Left cardiac atrium (tissue), 4 donors: ENCODE measurements at regions not wholly inside any gene's neighbourhood (a gene's known extent, or its start where the extent isn't known, plus 50 kb on each side); places are given as distances from the start of the nearest gene placed in this dataset.
"Not testable (repeated sequence)": the region's sequence is repeated elsewhere in the genome, so short reads cannot be mapped to it uniquely, and the experiment has no call there.

Source experiments
- ATAC-seq, 2 donors: fragments of 200-7000 bp; cut with Tn5 transposase; one replicate each; pipeline ENCODE4 v1.9.1; 2020; ENCODE audit warnings: mild to moderate bottlenecking in 2 of 2, moderate library complexity in 2 of 2
- DNase-seq: peaks from one replicate; pipeline ENCODE4 v3.0.0-alpha.2; 2020
- intact Hi-C, 2 donors: fragments of 100-400 bp; cut with DNase I; formaldehyde crosslinking; loops; one replicate each; pipeline versions ENCODE4 v1.14.1 to v1.15.1; 2022 to 2023
- donor health status: DM: no; HTN: yes; CAD: no.
- donor health status: DM: no; HTN: yes; CAD: no; lungs with severe emphysema.
- donor health status: DM: yes; HTN: yes; CAD: no.
- donor health status: Dilated cardiomyopathy.

DNA sequence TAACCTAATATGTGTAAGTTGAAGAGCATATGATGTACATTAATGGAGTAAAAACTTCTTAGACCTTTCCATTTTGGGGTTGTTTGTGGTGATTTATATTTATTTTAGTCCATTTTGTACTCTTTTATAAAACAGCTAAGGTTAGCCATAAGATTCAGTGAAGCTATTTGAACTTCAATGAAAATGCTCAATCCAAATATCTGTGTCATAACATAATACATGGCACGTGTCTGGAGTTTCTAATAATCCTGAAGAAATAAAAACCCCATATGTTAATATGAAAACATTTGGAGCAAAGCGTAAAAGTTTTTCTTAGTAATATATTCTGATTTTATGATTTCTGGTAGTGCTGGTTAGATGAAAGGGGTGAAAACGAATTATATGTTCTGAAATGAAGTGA is 1729.7 kb downstream of the PCDH9 start:
- no peak for ATAC-seq
- intact Hi-C loops, result no loop called here
- DNase-seq, result no peak

DNA sequence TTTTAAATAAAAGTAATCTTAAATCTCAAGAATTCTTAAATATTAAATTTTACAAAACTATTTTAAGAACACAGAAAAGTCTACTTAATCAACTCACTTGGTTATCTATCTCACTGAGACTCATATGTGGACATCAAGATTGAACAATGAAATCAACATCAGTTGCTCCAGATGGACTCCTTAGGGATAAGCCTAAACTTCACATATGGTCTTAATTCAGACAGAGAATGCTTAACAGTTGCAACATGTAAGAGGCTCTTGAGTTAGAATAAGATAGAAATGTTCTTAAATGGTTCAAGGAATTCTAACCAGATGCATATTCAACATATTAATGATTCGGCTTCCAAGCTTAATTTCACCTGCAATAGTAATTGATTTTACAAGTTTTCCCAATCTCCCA is 1730.9 kb downstream of the PCDH9 start:
- ATAC-seq (no peak), DNase-seq (no peak)
- intact Hi-C loops, result no loop called here

DNA sequence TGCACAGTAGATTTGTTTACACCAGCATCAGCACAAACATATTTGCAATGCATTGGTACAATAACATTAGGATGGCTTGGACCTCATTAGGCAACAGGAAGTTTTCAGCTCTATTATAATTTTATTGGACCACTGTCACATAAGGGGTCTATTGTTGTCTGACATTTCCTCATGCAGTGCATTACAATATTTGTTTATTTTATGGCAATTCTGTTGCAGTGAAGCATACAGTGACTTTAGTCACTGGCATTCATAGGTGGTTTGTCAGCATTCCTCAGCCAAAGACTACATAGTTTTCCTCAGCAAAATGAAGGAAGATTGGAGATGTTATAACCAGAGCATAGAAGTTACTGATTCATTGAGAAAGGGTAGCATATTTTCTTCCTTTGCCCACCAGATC is 1732.9 kb downstream of the PCDH9 start:
- ATAC-seq (no peak), DNase-seq (no peak)
- intact Hi-C loops, result no loop called here

DNA sequence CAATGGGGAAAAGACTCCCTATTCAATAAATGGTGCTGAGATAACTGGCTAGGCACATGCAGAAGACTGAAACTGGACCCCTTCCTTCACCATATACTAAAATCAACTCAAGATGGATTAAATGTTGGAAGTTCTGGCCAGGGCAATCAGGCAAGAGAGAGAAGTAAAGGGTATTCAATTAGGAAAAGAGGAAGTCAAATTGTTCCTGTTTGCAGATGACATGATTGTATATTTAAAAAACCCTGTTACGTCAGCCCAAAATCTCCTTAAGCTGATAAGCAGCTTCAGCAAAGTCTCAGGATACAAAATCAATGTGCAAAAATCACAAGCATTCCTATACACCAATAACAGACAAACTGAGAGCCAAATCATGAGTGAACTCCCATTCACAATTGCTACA is 1739.4 kb downstream of the PCDH9 start:
- ATAC-seq, DNase-seq, intact Hi-C loops: not testable (repeated sequence)

DNA sequence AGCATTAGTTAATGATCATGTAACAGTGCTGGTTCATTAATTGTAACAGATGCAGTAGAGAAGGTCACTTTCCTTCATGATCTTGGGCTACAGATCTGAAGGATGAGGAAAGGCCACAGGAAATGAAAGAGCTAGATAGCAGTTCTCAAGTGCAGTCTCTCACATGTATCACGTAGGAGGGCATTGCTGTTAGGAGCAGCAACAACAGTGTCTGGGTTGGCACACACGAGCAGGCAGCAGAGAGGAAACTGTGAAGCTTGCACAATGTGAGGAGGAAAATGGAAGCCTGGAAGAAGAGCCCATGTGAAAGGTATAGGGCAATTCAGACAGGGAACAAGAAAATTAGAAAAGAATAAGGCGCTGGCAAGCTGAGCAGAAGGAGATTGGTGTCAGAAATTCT is 1741.5 kb downstream of the PCDH9 start:
- intact Hi-C loops, result no loop called here
- DNase-seq (no peak), ATAC-seq (no peak)

DNA sequence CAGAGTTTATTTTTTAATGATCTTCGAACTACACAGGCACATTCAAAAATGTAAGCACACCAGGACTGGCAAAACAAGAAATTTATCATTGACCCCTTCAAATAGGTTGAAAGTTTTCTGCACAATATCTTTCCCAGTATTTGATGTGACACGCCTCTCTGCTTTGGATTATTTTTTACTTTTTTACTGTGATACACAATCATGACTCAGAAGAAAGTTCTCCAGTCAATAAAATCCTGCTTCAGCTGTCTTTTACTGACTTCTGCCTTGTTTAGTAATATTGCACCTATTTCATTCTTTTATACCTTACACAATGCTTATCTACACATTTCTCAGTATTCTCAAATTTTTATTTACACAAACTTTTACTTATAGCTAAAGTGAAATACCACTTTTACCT is 1750.4 kb downstream of the PCDH9 start:
- ATAC-seq (no peak), DNase-seq (no peak)
- intact Hi-C loops, result no loop called here

DNA sequence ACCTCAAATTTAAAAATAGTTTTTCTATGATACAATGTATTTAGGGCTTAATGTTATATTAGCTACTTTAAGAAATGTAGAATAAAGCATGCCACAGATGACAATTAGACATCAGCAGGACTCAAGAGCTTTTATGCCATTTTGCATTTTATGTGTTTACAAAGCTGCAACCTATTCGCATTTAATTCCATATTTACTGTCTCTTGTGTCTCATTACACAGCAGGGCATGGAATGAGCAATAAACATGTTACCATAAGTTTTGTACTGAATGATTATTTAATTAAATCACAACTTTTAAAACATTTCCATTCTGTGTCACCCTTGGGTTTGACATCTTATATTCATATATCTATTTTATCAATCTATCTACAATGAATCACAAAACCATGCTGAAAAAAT is 1756.9 kb downstream of the PCDH9 start:
- DNase-seq (no peak), ATAC-seq (no peak)
- intact Hi-C loops, result no loop called here

DNA sequence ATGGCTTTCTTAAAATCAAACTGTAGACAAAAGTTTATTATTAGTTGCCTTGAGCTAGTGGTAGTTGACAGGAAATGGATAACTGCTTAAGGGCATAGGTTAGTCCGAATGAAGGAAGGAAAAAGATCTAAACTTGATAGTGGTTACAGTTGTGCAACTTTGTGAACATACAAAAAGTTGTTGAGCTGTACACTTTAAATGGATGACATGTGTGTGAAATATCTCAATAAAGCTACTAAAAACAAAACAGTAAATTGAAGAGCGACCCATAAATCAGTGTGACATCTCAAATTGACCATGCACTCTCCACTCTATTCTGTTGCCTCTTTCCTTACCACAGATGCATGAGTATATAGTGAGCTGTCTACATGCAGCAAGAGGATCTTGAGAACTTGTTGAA is 1757.8 kb downstream of the PCDH9 start:
- DNase-seq (no peak), ATAC-seq (no peak)
- intact Hi-C loops, result no loop called here

DNA sequence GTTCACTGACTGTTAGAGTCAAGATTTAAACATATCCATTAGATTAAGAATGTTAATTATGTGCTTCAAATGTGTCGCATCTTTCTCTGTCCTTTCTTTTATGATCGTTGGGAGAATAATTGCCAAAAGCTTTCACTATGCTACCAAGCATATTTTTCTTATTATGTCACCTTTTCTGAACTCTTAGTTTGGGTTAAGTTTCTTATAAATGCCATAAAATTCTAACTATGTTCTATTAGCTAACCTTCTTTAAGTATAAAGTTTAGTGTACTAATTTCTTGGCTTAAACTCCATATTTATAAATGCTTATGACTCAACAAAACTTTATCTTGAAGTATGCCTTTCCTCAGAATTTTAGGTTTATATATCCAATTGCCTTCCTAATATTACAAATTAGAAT is 1759.4 kb downstream of the PCDH9 start:
- ATAC-seq (no peak), DNase-seq (no peak)
- intact Hi-C loops, result no loop called here

DNA sequence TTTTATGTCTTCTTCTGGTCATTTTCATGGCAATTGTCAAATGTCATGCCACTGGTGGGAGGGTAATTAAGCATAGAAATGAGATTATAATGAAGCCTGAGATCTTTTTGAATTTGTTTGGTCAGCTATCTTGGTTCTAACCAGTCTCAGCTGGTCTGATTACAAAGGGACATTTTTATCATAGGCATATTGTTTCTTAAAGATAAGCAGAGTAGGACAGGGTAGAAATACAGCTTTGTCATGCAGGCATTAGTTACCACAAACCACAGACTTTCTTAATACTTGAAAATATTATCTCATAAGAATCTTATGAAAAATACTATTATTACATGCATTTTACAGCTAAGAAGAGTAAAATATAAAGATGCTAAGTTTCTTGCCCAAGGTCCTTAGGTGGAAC is 1761.5 kb downstream of the PCDH9 start:
- no peak for DNase-seq
- intact Hi-C loops, result no loop called here
- no peak for ATAC-seq

DNA sequence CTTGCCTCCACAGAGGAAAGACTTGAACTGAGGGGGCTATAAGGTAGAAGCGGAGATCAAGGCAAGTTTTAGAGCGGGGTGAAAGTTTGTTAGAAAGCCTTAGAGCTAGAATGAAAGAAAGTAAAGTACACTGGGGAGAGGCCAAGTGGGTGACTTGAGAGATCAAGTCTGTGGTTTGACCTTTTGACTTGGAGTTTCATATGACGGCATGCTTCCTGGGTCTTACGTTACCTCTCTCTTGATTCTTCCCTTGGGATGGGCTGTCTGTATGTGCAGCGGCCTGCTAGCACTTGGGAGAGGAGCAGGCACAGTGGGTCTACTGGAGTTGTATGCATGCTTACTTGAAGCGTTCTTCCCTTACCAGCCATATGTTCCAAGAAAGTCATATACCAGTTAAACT is 1768.5 kb downstream of the PCDH9 start:
- intact Hi-C loops, result no loop called here
- DNase-seq (no peak), ATAC-seq (no peak)

DNA sequence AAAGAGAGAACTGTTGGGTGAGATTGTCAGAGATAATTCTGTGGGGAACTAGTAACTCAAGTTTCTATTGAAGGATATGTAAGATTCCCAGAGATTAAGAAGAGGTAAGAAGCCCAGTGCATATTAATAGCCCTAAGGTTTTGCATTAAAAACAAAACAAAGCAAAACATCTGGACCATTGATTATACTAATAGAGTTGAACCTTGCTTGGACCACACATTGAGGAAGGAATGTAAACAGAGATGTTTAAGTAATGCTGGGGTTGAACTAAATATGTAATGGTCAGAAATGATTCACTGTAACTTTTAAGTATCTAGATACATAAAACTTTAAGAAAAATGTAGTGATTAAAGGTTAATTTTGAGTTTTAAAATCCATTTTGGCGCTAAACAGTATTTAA is 1770.0 kb downstream of the PCDH9 start:
- intact Hi-C loops, result no loop called here

DNA sequence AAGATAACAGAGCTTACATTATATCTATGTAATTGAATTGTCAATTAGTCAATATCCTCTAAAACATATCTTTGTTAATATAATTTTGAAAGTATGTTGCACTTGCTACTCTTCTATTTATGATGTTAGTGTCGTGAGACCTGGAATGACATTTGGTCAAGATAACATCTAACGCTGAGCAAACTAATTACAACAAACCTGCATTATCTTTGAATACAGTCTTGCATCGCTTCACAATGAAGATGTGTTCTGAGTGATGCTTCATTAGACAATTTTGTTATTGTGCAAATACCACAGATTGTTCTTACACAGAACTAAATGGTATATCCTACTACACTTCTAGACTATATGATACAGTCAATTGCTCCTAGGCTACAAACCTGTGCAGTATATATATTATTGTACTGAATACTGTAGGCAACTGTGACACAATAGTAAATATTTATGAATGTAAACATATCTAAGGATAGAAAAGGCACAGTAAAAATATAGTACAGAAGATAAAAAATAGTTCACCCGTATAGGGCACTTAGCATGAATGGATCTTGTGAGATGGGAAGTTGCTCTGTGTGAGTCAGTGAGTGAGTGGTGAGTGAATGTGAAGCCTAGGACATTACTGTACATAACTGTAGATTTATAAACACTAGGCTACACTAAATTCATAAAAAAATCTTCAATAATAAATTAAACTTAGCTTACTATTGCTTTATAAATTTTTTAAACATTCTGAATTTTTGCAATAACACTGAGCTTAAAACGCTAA is 1773.8 kb downstream of the PCDH9 start:
- intact Hi-C loops, result no loop called here
- DNase-seq (no peak), ATAC-seq (no peak)

More for the DNA sequence above, 1770.0 kb downstream of the PCDH9 start:
- no peak for DNase-seq
- no peak for ATAC-seq

DNA sequence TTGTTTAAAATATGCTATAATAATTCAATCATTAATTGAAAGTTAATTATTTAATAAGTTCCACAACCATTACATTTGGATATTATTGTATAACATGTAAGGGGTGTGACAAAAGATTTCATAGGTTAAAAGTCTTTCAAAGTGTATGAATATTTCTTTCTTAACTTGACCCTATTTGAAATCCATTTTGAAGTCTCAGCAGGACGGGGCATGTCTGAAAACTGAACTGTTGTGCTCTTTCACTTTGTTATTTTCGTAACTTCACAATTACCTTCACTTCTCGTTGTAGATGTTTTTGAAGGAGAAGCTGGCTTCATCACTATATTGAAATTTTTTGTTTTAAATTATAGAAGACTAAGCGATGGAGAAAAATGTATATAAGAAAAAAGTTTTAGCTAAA is 1775.7 kb downstream of the PCDH9 start:
- intact Hi-C loops, result no loop called here
- DNase-seq, result no peak
- ATAC-seq, result no peak

DNA sequence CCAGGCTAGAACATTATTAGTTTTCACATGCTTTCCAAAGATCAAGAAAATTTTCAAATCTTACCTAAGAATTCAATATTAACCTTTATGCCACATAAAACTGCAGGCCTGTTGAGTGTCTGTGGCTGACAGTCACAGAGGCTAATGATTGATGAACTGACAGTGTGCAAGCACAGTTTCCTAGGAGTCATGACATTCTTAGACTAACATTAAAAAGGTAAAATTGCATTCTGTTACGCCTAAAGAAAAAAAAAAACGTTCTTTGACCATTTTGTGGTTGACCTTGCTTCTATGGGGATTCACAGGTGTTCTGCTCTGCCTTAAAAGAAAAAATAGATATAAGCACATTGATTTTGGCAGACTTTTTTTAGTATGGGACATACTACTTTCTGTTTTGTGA is 1776.2 kb downstream of the PCDH9 start:
- intact Hi-C loops, result no loop called here
- ATAC-seq (no peak), DNase-seq (no peak)

DNA sequence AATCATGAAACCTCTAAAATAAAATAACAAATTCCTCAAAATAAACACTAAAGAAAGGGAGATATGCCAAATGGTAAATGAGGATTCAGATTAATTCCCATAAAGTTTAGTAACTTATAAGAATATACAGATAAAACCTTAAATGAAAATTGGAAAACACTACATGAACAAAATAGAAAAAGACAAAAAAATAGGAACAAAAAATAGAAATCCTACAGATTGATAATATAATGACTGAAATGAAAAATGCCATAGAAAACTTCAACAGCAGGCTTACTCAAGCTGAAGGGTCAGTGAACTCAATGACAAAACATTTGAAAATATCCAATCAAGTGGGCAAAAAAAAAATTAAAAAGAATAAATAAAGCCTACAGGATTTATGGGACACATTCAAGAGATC is 1784.8 kb downstream of the PCDH9 start:
- intact Hi-C loops, result no loop called here
- no peak for DNase-seq
- no peak for ATAC-seq

DNA sequence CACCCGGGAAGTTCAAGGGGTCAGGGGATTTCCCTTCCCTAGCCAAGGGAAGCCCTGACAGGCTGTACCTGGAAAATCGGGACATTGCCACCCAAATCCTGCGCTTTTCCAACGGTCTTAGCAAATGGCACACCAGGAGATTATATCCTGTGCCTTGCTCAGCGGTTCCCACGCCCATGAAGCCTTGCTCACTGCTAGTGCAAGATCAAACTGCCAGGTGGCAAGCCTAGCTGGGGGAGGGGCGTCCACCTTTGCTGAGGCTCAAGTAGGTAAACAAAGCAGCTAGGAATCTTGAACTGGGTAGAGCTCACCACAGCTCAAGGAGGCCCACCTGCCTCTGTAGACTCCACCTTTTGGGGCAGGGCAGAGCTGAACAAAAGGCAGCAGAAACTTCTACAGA is 1794.5 kb downstream of the PCDH9 start:
- ATAC-seq, result no peak
- no peak for DNase-seq
- intact Hi-C loops, result no loop called here

DNA sequence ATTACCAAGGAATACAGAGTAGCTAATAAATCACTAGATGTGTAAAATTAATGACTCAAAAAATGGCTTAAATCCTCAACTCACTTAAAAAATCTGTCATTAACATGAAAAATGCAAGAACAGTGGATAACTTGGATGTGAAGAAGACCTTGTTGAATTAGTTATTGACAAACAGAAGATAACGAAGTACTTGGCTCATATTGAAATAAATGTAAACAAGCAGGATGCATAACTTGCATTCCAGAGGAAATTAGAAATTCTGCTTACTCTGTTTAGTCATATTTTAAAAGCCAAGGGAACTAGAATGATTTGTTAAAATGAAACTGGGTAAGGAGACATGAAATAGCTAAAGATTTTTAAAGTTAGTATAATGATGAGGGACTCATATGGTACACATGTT is 1812.2 kb downstream of the PCDH9 start:
- intact Hi-C loops, result no loop called here
- DNase-seq (no peak), ATAC-seq (no peak)

DNA sequence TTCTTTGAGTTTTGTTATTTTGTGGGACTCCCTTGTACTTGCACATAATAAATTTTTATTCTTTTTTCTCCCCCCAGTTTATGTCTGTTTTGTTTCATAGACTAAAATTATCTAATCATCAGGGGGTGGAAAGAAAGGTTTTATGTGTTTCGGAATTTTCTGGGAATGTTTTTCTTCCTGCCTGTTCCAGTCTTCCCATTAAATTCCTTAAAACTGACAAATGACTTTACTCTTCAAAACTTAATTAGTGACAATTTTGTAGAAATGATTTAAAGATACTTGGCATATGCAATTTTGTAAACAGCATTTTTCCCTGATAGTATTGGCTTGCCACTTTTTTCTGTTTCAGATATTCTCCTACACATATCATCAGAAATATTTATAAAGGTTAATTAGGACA is 1813.4 kb downstream of the PCDH9 start:
- ATAC-seq (no peak), DNase-seq (no peak)
- intact Hi-C loops, result no loop called here

DNA sequence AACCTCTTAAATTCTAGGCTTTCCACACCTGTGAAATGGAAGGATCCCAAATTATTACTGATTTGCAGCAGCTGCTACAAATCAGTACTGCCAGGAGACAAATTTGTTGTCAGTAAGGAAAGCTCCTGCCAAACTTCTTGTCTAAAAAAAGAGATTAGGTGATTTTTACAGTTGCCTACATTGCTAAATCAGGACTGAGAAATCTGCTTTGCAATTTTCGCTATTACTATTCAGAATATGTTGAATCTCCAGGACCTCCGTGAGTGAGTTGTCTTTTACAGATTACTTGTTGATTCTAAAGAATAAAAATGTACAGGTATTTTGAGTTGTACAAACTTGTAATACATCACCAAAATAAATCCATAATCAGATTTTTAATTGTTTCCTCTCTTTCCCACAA is 1815.9 kb downstream of the PCDH9 start:
- intact Hi-C loops, result no loop called here
- ATAC-seq, result no peak
- DNase-seq, result no peak

DNA sequence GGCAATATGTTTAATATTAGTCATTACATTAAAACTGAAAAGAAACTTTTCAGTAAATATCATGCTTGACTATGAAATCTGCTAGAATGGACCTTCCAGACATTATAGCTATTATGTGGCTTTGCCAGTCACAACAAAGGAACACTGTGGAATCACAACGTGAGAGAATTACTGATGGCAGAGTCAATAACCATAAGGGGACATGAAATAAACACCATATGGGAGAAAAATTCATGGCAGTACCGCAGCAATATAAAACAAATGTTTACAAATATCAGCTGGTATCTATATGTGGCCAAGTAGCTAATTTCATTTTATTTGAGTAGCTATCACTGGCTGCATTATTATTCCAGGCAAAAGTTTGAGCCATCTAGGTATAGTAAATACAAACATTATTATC is 1818.6 kb downstream of the PCDH9 start:
- no peak for DNase-seq
- ATAC-seq, result no peak
- intact Hi-C loops, result no loop called here

DNA sequence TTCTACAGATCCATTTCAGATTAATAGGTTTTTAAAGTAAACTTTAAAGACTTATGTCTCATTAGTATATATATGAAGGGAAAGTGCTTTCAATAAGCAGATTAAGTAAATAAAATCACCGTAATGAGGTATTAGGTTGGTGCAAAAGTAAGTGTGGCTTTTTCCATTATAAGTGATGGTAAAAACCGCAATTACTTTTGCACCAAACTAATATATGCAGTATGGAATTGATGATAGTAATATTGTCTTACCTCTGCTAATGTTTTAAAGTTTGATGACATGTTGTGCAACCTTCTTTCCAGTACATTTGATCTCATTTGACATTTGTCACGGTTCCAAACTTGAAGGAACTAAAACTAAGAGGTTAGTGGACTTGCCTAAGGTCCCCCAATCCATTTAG is 1819.3 kb downstream of the PCDH9 start:
- DNase-seq, result no peak
- intact Hi-C loops, result no loop called here
- ATAC-seq, result no peak
